PC-9 (cell line): ENCODE measurements at regions not wholly inside any gene's neighbourhood (a gene's known extent, or its start where the extent isn't known, plus 50 kb on each side); places are given as distances from the start of the nearest gene placed in this dataset.

Source experiments
- BruUV-seq: library from RNA; stranded (reverse); fragments of 400-500 nt; replicated peaks from 2 replicates; lab custom pipeline; 2021; lab: Mats Ljungman, UMichigan
- CTCF ChIA-PET: fragments of 300-600 bp; sonication (Branson Sonifier 250); formaldehyde crosslinking; loops from one replicate; lab custom pipeline; 2022; ENCODE audit warnings: antibody characterized with exemption; lab: Charles Lee
- POLR2A ChIA-PET: fragments of 300-600 bp; sonication (Branson Sonifier 250); formaldehyde crosslinking; loops from one replicate; lab custom pipeline; 2022; ENCODE audit warnings: antibody characterized with exemption; ENCODE audit not compliant: unreplicated experiment; lab: Charles Lee
- DNase-seq, 2 experiments: peaks; one replicate each; pipeline versions ENCODE4 v3.0.0 to v3.0.0-alpha.2; 2015 to 2022; ENCODE audit warnings: mixed read lengths in 1 of 2
- H2AFZ ChIP-seq: fragments of 200-600 bp; sonication (generic); 2 replicates; pipeline ENCODE4 v1.8.1; 2017; ENCODE audit warnings: antibody characterized with exemption
- H3F3A ChIP-seq: fragments of 200-600 bp; sonication (generic); 2 replicates; pipeline ENCODE4 v1.8.1; 2017; ENCODE audit warnings: antibody characterized with exemption, mild to moderate bottlenecking, low read depth; ENCODE audit not compliant: insufficient read depth
- H3K27ac ChIP-seq: fragments of 200-600 bp; sonication (generic); 2 replicates; pipeline ENCODE4 v1.6.1; 2016; ENCODE audit warnings: mixed run types
- H3K27me3 ChIP-seq: fragments of 200-600 bp; sonication (generic); 2 replicates; pipeline ENCODE4 v1.6.1; 2016; ENCODE audit warnings: low read depth, mixed run types; ENCODE audit not compliant: insufficient read depth
- H3K36me3 ChIP-seq: fragments of 200-600 bp; sonication (generic); 2 replicates; pipeline ENCODE4 v1.6.1; 2016; ENCODE audit warnings: low read depth, mixed run types
- H3K4me1 ChIP-seq: fragments of 200-600 bp; sonication (generic); replicated peaks from 2 replicates; pipeline ENCODE4 v1.6.1; 2016; ENCODE audit warnings: mixed run types; ENCODE audit not compliant: insufficient read depth
- H3K4me2 ChIP-seq: fragments of 200-600 bp; sonication (generic); 2 replicates; pipeline ENCODE4 v1.6.1; 2017; ENCODE audit warnings: mixed run types
- H3K4me3 ChIP-seq: fragments of 200-600 bp; sonication (generic); 2 replicates; pipeline ENCODE4 v1.6.1; 2016; ENCODE audit warnings: mixed run types
- H3K79me2 ChIP-seq: fragments of 200-600 bp; sonication (generic); 2 replicates; pipeline ENCODE4 v1.6.1; 2017; ENCODE audit warnings: low read depth, mixed run types
- H3K9me2 ChIP-seq: fragments of 200-600 bp; sonication (generic); 2 replicates; pipeline ENCODE4 v1.8.1; 2017; ENCODE audit warnings: mild to moderate bottlenecking; ENCODE audit not compliant: insufficient read depth
- H3K9me3 ChIP-seq: fragments of 200-600 bp; sonication (generic); 2 replicates; pipeline ENCODE4 v1.8.1; 2016; ENCODE audit warnings: low read depth; ENCODE audit not compliant: insufficient read depth
- H4K20me1 ChIP-seq: fragments of 200-600 bp; sonication (generic); 2 replicates; pipeline ENCODE4 v1.8.1; 2017; ENCODE audit not compliant: insufficient read depth
- EZH2 ChIP-seq: fragments of 200-600 bp; sonication (generic); IDR thresholded peaks from 2 replicates; pipeline ENCODE4 v1.8.0; 2017; ENCODE audit warnings: antibody characterized with exemption, low read depth
- intact Hi-C: fragments of 100-400 bp; cut with micrococcal nuclease; formaldehyde crosslinking; loops from one replicate; pipeline ENCODE4 v1.10.0; 2022; ENCODE audit not compliant: unreplicated experiment
- TF ChIP-seq, protein P1 (sequence below): fragments of 200-600 bp; sonication (generic); conservative IDR thresholded peaks from 2 replicates; pipeline ENCODE4 v1.6.1; 2017; ENCODE audit warnings: mixed run types, antibody characterized with exemption, mild to moderate bottlenecking, moderate library complexity

DNA sequence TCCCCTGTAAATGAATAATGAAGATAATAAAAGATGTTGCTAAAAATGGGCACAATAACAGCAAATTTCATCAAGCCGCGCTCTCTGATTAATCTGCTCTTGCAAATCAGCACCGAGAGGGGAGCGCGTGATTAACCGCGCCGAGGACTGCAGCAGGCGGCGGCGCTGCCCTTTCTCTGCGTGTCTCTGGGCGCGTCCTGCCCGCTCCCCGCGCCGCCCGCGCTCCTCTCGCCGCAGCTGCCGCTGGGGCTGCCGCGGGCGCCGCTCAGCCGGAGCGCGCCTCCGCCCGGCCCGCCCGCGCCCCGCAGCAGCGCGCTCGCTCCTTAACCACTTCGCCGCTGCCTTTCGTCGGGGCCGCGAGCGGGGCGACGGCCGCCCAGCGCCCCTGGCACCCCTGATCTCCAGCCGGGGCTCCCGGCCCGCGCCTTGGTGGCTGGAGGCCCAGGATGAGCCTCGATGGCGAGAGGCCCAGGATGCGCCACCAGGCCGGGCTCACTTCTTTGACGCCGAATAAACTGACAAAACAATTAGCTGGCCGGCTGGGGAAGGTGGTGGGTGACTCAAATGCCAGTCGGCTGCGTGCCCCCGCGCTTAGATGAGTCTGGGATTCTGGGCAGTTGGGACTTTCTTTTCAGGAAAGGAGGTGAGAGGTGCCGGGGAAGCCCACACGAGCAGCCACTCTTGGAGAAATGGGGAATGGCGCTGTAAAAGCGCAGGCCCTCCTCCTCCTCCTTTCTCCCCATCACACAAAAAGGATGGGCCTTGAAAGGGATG is 221.4 kb upstream of the PKN2 start:
- H2AFZ ChIP-seq: no peak overlapping the region
- DNase-seq: peak in 1 of 2 experiments; percentile 14
- ChIA-PET CTCF (no interaction called here), POLR2A (no interaction called here)
- TF ChIP-seq, protein P1, sequence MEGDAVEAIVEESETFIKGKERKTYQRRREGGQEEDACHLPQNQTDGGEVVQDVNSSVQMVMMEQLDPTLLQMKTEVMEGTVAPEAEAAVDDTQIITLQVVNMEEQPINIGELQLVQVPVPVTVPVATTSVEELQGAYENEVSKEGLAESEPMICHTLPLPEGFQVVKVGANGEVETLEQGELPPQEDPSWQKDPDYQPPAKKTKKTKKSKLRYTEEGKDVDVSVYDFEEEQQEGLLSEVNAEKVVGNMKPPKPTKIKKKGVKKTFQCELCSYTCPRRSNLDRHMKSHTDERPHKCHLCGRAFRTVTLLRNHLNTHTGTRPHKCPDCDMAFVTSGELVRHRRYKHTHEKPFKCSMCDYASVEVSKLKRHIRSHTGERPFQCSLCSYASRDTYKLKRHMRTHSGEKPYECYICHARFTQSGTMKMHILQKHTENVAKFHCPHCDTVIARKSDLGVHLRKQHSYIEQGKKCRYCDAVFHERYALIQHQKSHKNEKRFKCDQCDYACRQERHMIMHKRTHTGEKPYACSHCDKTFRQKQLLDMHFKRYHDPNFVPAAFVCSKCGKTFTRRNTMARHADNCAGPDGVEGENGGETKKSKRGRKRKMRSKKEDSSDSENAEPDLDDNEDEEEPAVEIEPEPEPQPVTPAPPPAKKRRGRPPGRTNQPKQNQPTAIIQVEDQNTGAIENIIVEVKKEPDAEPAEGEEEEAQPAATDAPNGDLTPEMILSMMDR: no peak
- no peak for TF ChIP-seq EZH2
- H3K9me2 ChIP-seq: no peaks in the 10 kb centered on the region
- peak overlapping the region; percentile 33; the same call in 1 of the 2 replicates for H3K4me3 ChIP-seq
- H3K27ac ChIP-seq: no peak overlapping the region
- H3K9me3 ChIP-seq: no peaks in the 10 kb centered on the region; the same call in 1 of the 2 replicates
- intact Hi-C loops: no loop called here
- H3K4me1 ChIP-seq: no peaks in the 10 kb centered on the region
- no peaks in the 10 kb centered on the region for H4K20me1 ChIP-seq
- H3K79me2 ChIP-seq: no peaks in the 10 kb centered on the region
- peak overlapping the region; percentile 59 for H3K4me2 ChIP-seq
- H3K36me3 ChIP-seq: no peaks in the 10 kb centered on the region
- peaks cover 23% of the 10 kb centered on the region for H3K27me3 ChIP-seq
- no peaks in the 10 kb centered on the region for H3F3A ChIP-seq
- no TSS peak for BruUV-seq

DNA sequence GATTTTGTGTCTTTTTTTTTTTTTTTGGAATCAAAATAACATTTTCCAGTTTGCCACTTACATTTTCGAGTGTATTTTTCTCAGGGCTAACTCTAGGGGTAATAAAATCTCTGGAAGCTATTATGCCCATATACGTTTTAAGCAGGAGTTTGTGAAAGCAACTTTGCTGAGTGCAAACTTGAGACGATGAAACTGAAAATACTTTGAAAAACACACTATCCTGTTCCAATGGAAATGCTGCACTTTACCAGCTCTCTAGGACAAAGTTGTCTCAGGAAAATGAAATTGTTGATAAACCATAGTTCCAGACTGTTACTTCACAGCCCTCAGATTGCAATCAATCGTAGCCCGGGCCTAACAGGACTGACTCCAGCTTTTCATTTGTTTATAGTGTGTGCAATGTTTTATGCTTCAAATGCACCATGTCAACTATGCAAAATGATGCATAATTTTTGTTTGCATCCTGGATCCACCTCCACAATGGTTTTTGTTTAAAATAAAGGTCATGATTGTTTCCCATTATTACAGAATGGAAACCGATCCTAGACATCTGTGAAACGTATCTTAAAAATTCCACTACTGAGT is 220.6 kb upstream of the PKN2 start:
- H3F3A ChIP-seq: no peaks in the 10 kb centered on the region
- ChIA-PET POLR2A (no interaction called here), CTCF (no interaction called here)

DNA sequence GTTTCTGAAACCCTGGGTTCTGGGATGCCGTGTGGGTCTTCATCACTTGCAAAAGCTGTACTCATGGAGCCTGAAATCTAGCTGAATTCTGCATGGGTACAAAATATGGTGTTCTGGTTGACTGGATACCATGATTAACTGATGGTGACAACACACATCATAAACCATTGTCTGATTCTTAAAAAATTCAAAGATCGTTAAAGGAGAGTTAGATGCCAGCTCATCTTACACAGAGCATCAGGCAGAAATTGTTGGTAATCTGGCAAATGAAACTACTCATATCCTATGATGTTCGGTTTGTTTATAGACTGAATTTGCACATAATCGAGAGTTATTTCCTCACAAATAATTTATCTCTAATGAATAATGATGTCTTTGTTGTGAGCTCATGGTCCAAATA is 218.1 kb upstream of the PKN2 start:
- Histone ChIP-seq H3K4me1 (no peaks in the 10 kb centered on the region), H2AFZ (no peak overlapping the region), H3K9me3 (no peaks in the 10 kb centered on the region; the same call in 1 of the 2 replicates), H3K4me3 (no peak overlapping the region), H3K27me3 (peaks cover 23% of the 10 kb centered on the region), H3K4me2 (no peak overlapping the region), H3K27ac (no peak overlapping the region), H3K36me3 (no peaks in the 10 kb centered on the region), H3K9me2 (no peaks in the 10 kb centered on the region; the same call in 1 of the 2 replicates), H4K20me1 (no peaks in the 10 kb centered on the region), H3F3A (no peaks in the 10 kb centered on the region), H3K79me2 (no peaks in the 10 kb centered on the region)
- DNase-seq: no peak
- TF ChIP-seq, protein P1: no peak
- TF ChIP-seq EZH2: no peak
- intact Hi-C loops: no loop called here
- ChIA-PET POLR2A (no interaction called here), CTCF (no interaction called here)
- BruUV-seq: no TSS peak

More for the DNA sequence above, 220.6 kb upstream of the PKN2 start:
- TF ChIP-seq EZH2: no peak
- TF ChIP-seq, protein P1: no peak
- Histone ChIP-seq H3K9me3 (no peaks in the 10 kb centered on the region; the same call in 1 of the 2 replicates), H3K36me3 (no peaks in the 10 kb centered on the region), H2AFZ (no peak overlapping the region), H3K27ac (no peak overlapping the region), H3K79me2 (no peaks in the 10 kb centered on the region), H3K9me2 (no peaks in the 10 kb centered on the region), H3K4me3 (no peak overlapping the region), H3K4me1 (no peaks in the 10 kb centered on the region), H3K27me3 (peaks cover 23% of the 10 kb centered on the region), H4K20me1 (no peaks in the 10 kb centered on the region), H3K4me2 (no peak overlapping the region)
- no TSS peak for BruUV-seq
- no peak for DNase-seq
- intact Hi-C loops: no loop called here
